Liver (tissue), 8 donors: ENCODE measurements at regions not wholly inside any gene's neighbourhood (a gene's known extent, or its start where the extent isn't known, plus 50 kb on each side); places are given as distances from the start of the nearest gene placed in this dataset.

Source experiments
- DNase-seq: peaks from one replicate; pipeline ENCODE4 v3.0.0-alpha.2; 2017; ENCODE audit warnings: low spot score
- H3K27ac ChIP-seq, 2 donors: one replicate each; pipeline ENCODE4 v1.7.0; 2013; ENCODE audit warnings: inconsistent platforms in 2 of 2, low read length in 2 of 2, control low read depth in 1 of 2, low read depth in 1 of 2, mild to moderate bottlenecking in 1 of 2
- H3K27me3 ChIP-seq, 4 donors: one replicate each; pipeline versions ENCODE4 v1.6.1 to v1.7.0; 2013; ENCODE audit warnings: low read length in 3 of 4, inconsistent platforms in 1 of 4, mild to moderate bottlenecking in 1 of 4, moderate library complexity in 1 of 4; ENCODE audit not compliant: control insufficient read depth in 4 of 4, insufficient read depth in 4 of 4
- H3K36me3 ChIP-seq, 4 donors: one replicate each; pipeline versions ENCODE4 v1.6.1 to v1.7.0; 2013; ENCODE audit warnings: low read length in 3 of 4, mild to moderate bottlenecking in 3 of 4, low read depth in 1 of 4, moderate library complexity in 1 of 4; ENCODE audit not compliant: control insufficient read depth in 4 of 4, insufficient read depth in 3 of 4
- H3K4me1 ChIP-seq, 4 donors: one replicate each; pipeline versions ENCODE4 v1.6.1 to v1.7.0; 2013; ENCODE audit warnings: low read length in 3 of 4, mild to moderate bottlenecking in 3 of 4, moderate library complexity in 1 of 4; ENCODE audit not compliant: control insufficient read depth in 4 of 4, insufficient read depth in 4 of 4
- H3K4me3 ChIP-seq, 3 donors: one replicate each; pipeline versions ENCODE4 v1.6.1 to v1.7.0; 2013; ENCODE audit warnings: low read length in 3 of 3, control low read depth in 1 of 3, low read depth in 1 of 3, mild to moderate bottlenecking in 1 of 3
- H3K9ac ChIP-seq, 2 donors: one replicate each; pipeline ENCODE4 v1.7.0; 2013; ENCODE audit warnings: low read length in 2 of 2, mild to moderate bottlenecking in 2 of 2, moderate library complexity in 2 of 2, control low read depth in 1 of 2, low read depth in 1 of 2
- H3K9me3 ChIP-seq, 4 donors: one replicate each; pipeline versions ENCODE4 v1.6.1 to v1.7.0; 2013; ENCODE audit warnings: low read length in 3 of 4; ENCODE audit not compliant: control insufficient read depth in 4 of 4
- EGR1 ChIP-seq, 2 donors: IDR thresholded peaks; 2 replicates each; pipeline ENCODE4 v1.6.1; 2016 to 2018; ENCODE audit warnings: antibody characterized with exemption in 2 of 2, low read depth in 2 of 2
- FOXA1 ChIP-seq: IDR thresholded peaks from 2 replicates; pipeline ENCODE4 v1.6.1; 2016; ENCODE audit warnings: antibody characterized with exemption
- FOXA2 ChIP-seq: IDR thresholded peaks from 2 replicates; pipeline ENCODE4 v1.6.1; 2016; ENCODE audit warnings: antibody characterized with exemption
- GABPA ChIP-seq, 2 donors: IDR thresholded peaks in 1 of 2; conservative IDR thresholded peaks in 1 of 2; 2 replicates each; pipeline ENCODE4 v1.6.1; 2016; ENCODE audit warnings: antibody characterized with exemption in 2 of 2, mild to moderate bottlenecking in 1 of 2, moderate library complexity in 1 of 2
- HNF4A ChIP-seq, 2 donors: conservative IDR thresholded peaks; 2 replicates each; pipeline ENCODE4 v1.6.1; 2016; ENCODE audit warnings: antibody characterized with exemption in 2 of 2, mild to moderate bottlenecking in 2 of 2
- HNF4G ChIP-seq: IDR thresholded peaks from 2 replicates; pipeline ENCODE4 v1.6.1; 2016; ENCODE audit warnings: antibody characterized with exemption
- JUND ChIP-seq, 2 donors: IDR thresholded peaks; 2 replicates each; pipeline ENCODE4 v1.6.1; 2016; ENCODE audit warnings: antibody characterized with exemption in 2 of 2
- MAX ChIP-seq: IDR thresholded peaks from 2 replicates; pipeline ENCODE4 v1.6.1; 2016; ENCODE audit warnings: antibody characterized with exemption
- NR2F2 ChIP-seq: IDR thresholded peaks from 2 replicates; pipeline ENCODE4 v1.6.1; 2016; ENCODE audit warnings: antibody characterized with exemption
- RAD21 ChIP-seq, 2 donors: IDR thresholded peaks; 2 replicates each; pipeline ENCODE4 v1.6.1; 2016; ENCODE audit warnings: antibody characterized with exemption in 2 of 2, mild to moderate bottlenecking in 2 of 2
- REST ChIP-seq: IDR thresholded peaks from 2 replicates; pipeline ENCODE4 v1.6.1; 2016; ENCODE audit warnings: antibody characterized with exemption, mild to moderate bottlenecking
- RXRA ChIP-seq, 2 donors: IDR thresholded peaks; 2 replicates each; pipeline ENCODE4 v1.6.1; 2017 to 2018; ENCODE audit warnings: antibody characterized with exemption in 2 of 2, mild to moderate bottlenecking in 1 of 2
- SP1 ChIP-seq: IDR thresholded peaks from 2 replicates; pipeline ENCODE4 v1.6.1; 2018; ENCODE audit warnings: antibody characterized with exemption, mild to moderate bottlenecking
- TAF1 ChIP-seq: conservative IDR thresholded peaks from 2 replicates; pipeline ENCODE4 v1.6.1; 2016; ENCODE audit warnings: antibody characterized with exemption, mild to moderate bottlenecking
- YY1 ChIP-seq: IDR thresholded peaks from 2 replicates; pipeline ENCODE4 v1.6.1; 2016; ENCODE audit warnings: antibody characterized with exemption, mild to moderate bottlenecking
- ZBTB33 ChIP-seq: IDR thresholded peaks from 2 replicates; pipeline ENCODE4 v1.6.1; 2016; ENCODE audit warnings: antibody characterized with exemption
- WGBS: extraction: QIAGEN DNeasy Blood & Tissue Kit; methylation state at CpG from one replicate; pipeline ENCODE4 v1.1.7; 2013; 5-methylcytosine and 5-hydroxymethylcytosine counted together
- TF ChIP-seq, protein P1 (sequence below): IDR thresholded peaks from 2 replicates; pipeline ENCODE4 v1.6.1; 2016; ENCODE audit warnings: antibody characterized with exemption
- TF ChIP-seq, protein P2 (sequence below): fragments of 150-350 bp; IDR thresholded peaks from 2 replicates; pipeline ENCODE4 v1.5.1; 2017; ENCODE audit warnings: improper control_type of control experiment, low read depth, low read length; ENCODE audit not compliant: missing input control
- donor health status: healthy.
- donor health status: healthy.
- donor health status: healthy.
- donor health status: healthy.
- donor health status: healthy.

DNA sequence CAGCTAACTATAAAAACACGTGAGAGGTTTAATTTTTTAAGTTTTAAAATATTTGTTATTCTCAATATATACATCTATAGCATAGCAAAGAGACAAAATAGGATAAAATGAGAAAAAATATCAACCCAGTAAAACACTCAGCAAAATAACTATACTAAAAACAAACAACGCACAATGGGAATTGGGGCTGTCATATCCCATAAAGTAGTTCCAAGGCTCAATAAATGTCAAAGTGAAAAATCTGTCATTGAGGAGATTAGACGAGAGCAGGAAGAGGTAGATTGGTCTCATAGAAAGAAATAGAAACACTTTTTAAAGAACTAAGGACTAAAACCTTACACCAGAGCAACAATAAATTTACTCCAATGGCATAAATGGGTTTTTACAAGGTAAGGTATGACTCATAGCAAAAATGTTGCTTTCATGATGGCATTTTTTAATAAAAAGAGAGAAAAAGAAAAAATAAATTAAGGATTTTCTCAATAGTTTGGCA, 153.7 kb downstream of the EVA1A start:
- Histone ChIP-seq H3K4me1 (no peaks in the 10 kb centered on the region), H3K27me3 (peaks cover 0 to 3% (median 0%) of the 10 kb centered on the region in 4 donors), H3K27ac (no peak overlapping the region), H3K9me3 (no peaks in the 10 kb centered on the region), H3K4me3 (no peak overlapping the region), H3K9ac (no peak overlapping the region), H3K36me3 (no peaks in the 10 kb centered on the region)
- TF ChIP-seq YY1 = no peak
- TF ChIP-seq, protein P1, sequence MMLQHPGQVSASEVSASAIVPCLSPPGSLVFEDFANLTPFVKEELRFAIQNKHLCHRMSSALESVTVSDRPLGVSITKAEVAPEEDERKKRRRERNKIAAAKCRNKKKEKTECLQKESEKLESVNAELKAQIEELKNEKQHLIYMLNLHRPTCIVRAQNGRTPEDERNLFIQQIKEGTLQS = no peak
- no peak for TF ChIP-seq FOXA1
- TF ChIP-seq HNF4G = no peak
- no peak for TF ChIP-seq FOXA2
- no peak for TF ChIP-seq TAF1
- no peak for TF ChIP-seq ZBTB33
- TF ChIP-seq JUND (IDR thresholded peaks at IDR 0.05) = no peak
- TF ChIP-seq SP1 = no peak
- no peak for TF ChIP-seq RXRA (IDR thresholded peaks at IDR 0.05)
- TF ChIP-seq MAX = no peak
- no peak for TF ChIP-seq EGR1 (IDR thresholded peaks at IDR 0.05; ENCODE audit: low read depth in 2 of 2)
- no peak for TF ChIP-seq GABPA (IDR thresholded peaks at IDR 0.05 in 1 of 2, conservative IDR thresholded peaks at IDR 0.05 in 1 of 2)
- TF ChIP-seq, protein P2, sequence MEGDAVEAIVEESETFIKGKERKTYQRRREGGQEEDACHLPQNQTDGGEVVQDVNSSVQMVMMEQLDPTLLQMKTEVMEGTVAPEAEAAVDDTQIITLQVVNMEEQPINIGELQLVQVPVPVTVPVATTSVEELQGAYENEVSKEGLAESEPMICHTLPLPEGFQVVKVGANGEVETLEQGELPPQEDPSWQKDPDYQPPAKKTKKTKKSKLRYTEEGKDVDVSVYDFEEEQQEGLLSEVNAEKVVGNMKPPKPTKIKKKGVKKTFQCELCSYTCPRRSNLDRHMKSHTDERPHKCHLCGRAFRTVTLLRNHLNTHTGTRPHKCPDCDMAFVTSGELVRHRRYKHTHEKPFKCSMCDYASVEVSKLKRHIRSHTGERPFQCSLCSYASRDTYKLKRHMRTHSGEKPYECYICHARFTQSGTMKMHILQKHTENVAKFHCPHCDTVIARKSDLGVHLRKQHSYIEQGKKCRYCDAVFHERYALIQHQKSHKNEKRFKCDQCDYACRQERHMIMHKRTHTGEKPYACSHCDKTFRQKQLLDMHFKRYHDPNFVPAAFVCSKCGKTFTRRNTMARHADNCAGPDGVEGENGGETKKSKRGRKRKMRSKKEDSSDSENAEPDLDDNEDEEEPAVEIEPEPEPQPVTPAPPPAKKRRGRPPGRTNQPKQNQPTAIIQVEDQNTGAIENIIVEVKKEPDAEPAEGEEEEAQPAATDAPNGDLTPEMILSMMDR = no peak
- no peak for TF ChIP-seq HNF4A (conservative IDR thresholded peaks at IDR 0.05)
- no peak for TF ChIP-seq REST
- no peak for TF ChIP-seq NR2F2
- no peak for TF ChIP-seq RAD21 (IDR thresholded peaks at IDR 0.05)
- WGBS = 68% methylated on average over 3 of the region's 3 CpGs
- DNase-seq = no peak
